Keratinocyte (primary cell): ENCODE measurements at regions not wholly inside any gene's neighbourhood (a gene's known extent, or its start where the extent isn't known, plus 50 kb on each side); places are given as distances from the start of the nearest gene placed in this dataset.

Source experiments
- DNase-seq: peaks from one replicate; pipeline ENCODE4 v3.0.0-alpha.2; 2011; ENCODE audit warnings: low read depth, missing footprints, low spot score
- FAIRE-seq: peaks from 2 replicates; lab custom pipeline; 2011; peaks lifted over from hg19 to GRCh38; lab: Jason Lieb, UNC
- H2AFZ ChIP-seq: 2 replicates; pipeline ENCODE4 v1.6.0; 2012; ENCODE audit warnings: low read length, control low read depth, inconsistent platforms; ENCODE audit not compliant: control insufficient read depth
- H3K27ac ChIP-seq: 2 replicates; pipeline ENCODE4 v1.5.1; 2011; ENCODE audit warnings: low read length; ENCODE audit not compliant: control insufficient read depth, insufficient read depth
- H3K27me3 ChIP-seq: 3 replicates; pipeline ENCODE4 v1.6.0; 2011; ENCODE audit warnings: low read length; ENCODE audit not compliant: control insufficient read depth, insufficient read depth; ENCODE audit errors: extremely low read depth
- H3K36me3 ChIP-seq, 2 experiments: 2 replicates in 1 of 2; 3 replicates in 1 of 2; pipeline ENCODE4 v1.5.1; 2011; ENCODE audit warnings: low read length in 2 of 2, mild to moderate bottlenecking in 1 of 2; ENCODE audit not compliant: control insufficient read depth in 2 of 2, insufficient read depth in 2 of 2; ENCODE audit errors: extremely low read depth in 1 of 2
- H3K4me1 ChIP-seq: 3 replicates; pipeline ENCODE4 v1.5.1; 2011; ENCODE audit warnings: low read length; ENCODE audit not compliant: control insufficient read depth, insufficient read depth; ENCODE audit errors: extremely low read depth
- H3K4me2 ChIP-seq: 3 replicates; pipeline ENCODE4 v1.6.0; 2011; ENCODE audit warnings: low read depth, low read length; ENCODE audit not compliant: control insufficient read depth, insufficient read depth; ENCODE audit errors: extremely low read depth
- H3K4me3 ChIP-seq, 3 experiments: fragments of 200-600 bp in 1 of 3; sonication (generic) in 1 of 3; 2 replicates in 2 of 3; 3 replicates in 1 of 3; pipeline ENCODE4 v1.5.1; 2011 to 2016; ENCODE audit warnings: low read length in 3 of 3, mild to moderate bottlenecking in 3 of 3, control low read depth in 2 of 3, inconsistent platforms in 1 of 3, low read depth in 1 of 3, mixed read lengths in 1 of 3, mixed run types in 1 of 3, moderate library complexity in 1 of 3; ENCODE audit not compliant: control insufficient read depth in 2 of 3, insufficient read depth in 2 of 3; ENCODE audit errors: extremely low read depth in 1 of 3
- H3K79me2 ChIP-seq: 2 replicates; pipeline ENCODE4 v1.6.0; 2012; ENCODE audit warnings: low read length; ENCODE audit not compliant: control insufficient read depth, insufficient read depth
- H3K9ac ChIP-seq: 3 replicates; pipeline ENCODE4 v1.6.0; 2011; ENCODE audit warnings: low read length; ENCODE audit not compliant: control insufficient read depth, insufficient read depth; ENCODE audit errors: extremely low read depth
- H3K9me1 ChIP-seq: 3 replicates; pipeline ENCODE4 v1.6.0; 2011; ENCODE audit warnings: low read length; ENCODE audit not compliant: control insufficient read depth, insufficient read depth; ENCODE audit errors: extremely low read depth
- H3K9me3 ChIP-seq: 2 replicates; pipeline ENCODE4 v1.5.1; 2012; ENCODE audit warnings: low read depth, low read length; ENCODE audit not compliant: control insufficient read depth
- H4K20me1 ChIP-seq: 3 replicates; pipeline ENCODE4 v1.6.0; 2011; ENCODE audit warnings: low read length; ENCODE audit not compliant: control insufficient read depth, insufficient read depth; ENCODE audit errors: extremely low read depth
- EZH2 ChIP-seq: IDR thresholded peaks from one replicate; pipeline ENCODE4 v1.6.1; 2012; ENCODE audit warnings: inconsistent platforms, mild to moderate bottlenecking, low read length, moderate library complexity
- dilution Hi-C: fragments of 300-500 bp; cut with MboI; formaldehyde crosslinking; loops from one replicate; pipeline ENCODE4 v1.7.0; 2020; ENCODE audit warnings: low sequenced_read_pairs; ENCODE audit not compliant: extremely low pct_ligation_motif_present
- TF ChIP-seq, protein P1 (sequence below), 3 experiments: IDR thresholded peaks in 1 of 3; conservative IDR thresholded peaks in 1 of 3; optimal IDR thresholded peaks in 1 of 3; 2 replicates in 2 of 3; 3 replicates in 1 of 3; pipeline versions ENCODE3 to v1.5.1; 2011; ENCODE audit warnings: low read length in 3 of 3, mild to moderate bottlenecking in 3 of 3, moderate library complexity in 2 of 3, control low read depth in 1 of 3, inconsistent platforms in 1 of 3; ENCODE audit not compliant: insufficient read depth in 2 of 3; ENCODE audit errors: extremely low read depth in 1 of 3

- Histone ChIP-seq H3K4me1 (no peaks in the 10 kb centered on the region), H3K36me3 (no peaks in the 10 kb centered on the region), H3K27me3 (no peaks in the 10 kb centered on the region), H3K27ac (no peak overlapping the region), H3K9me1 (no peaks in the 10 kb centered on the region), H4K20me1 (no peaks in the 10 kb centered on the region), H3K9me3 (no peaks in the 10 kb centered on the region), H3K4me3 (no peak overlapping the region), H3K4me2 (no peak overlapping the region), H3K79me2 (no peaks in the 10 kb centered on the region), H2AFZ (no peak overlapping the region), H3K9ac (no peak overlapping the region)
- dilution Hi-C loops: no loop called here
- no peak for DNase-seq
- TF ChIP-seq, protein P1, sequence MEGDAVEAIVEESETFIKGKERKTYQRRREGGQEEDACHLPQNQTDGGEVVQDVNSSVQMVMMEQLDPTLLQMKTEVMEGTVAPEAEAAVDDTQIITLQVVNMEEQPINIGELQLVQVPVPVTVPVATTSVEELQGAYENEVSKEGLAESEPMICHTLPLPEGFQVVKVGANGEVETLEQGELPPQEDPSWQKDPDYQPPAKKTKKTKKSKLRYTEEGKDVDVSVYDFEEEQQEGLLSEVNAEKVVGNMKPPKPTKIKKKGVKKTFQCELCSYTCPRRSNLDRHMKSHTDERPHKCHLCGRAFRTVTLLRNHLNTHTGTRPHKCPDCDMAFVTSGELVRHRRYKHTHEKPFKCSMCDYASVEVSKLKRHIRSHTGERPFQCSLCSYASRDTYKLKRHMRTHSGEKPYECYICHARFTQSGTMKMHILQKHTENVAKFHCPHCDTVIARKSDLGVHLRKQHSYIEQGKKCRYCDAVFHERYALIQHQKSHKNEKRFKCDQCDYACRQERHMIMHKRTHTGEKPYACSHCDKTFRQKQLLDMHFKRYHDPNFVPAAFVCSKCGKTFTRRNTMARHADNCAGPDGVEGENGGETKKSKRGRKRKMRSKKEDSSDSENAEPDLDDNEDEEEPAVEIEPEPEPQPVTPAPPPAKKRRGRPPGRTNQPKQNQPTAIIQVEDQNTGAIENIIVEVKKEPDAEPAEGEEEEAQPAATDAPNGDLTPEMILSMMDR (optimal IDR thresholded peaks at IDR 0.05 in 1 of 3, IDR thresholded peaks at IDR 0.05 in 1 of 3, conservative IDR thresholded peaks at IDR 0.05 in 1 of 3; ENCODE audit: extremely low read depth in 1 of 3, insufficient read depth in 2 of 3, low read length in 3 of 3): no peak
- no peak for TF ChIP-seq EZH2
- no peak for FAIRE-seq
These were observed 262.0 kb upstream of the TRPM3 start for GRCh38 chr9:71383308-71383940.

GRCh38 chr9:71368157-71368556 is 246.7 kb upstream of the TRPM3 start:
- TF ChIP-seq, protein P1 (optimal IDR thresholded peaks at IDR 0.05 in 1 of 3, IDR thresholded peaks at IDR 0.05 in 1 of 3, conservative IDR thresholded peaks at IDR 0.05 in 1 of 3; ENCODE audit: extremely low read depth in 1 of 3, insufficient read depth in 2 of 3, low read length in 3 of 3): no peak
- TF ChIP-seq EZH2: no peak

More at GRCh38 chr9:71368157-71368556, 246.7 kb upstream of the TRPM3 start:
- Histone ChIP-seq H3K9ac (no peak overlapping the region), H3K36me3 (no peaks in the 10 kb centered on the region), H3K4me3 (no peak overlapping the region), H3K9me3 (no peaks in the 10 kb centered on the region), H2AFZ (no peak overlapping the region), H3K27me3 (no peaks in the 10 kb centered on the region), H3K79me2 (no peaks in the 10 kb centered on the region), H3K27ac (no peak overlapping the region), H3K9me1 (no peaks in the 10 kb centered on the region), H3K4me2 (no peak overlapping the region), H4K20me1 (no peaks in the 10 kb centered on the region), H3K4me1 (no peaks in the 10 kb centered on the region)
- no peak for FAIRE-seq
- dilution Hi-C loops: no loop called here
- no peak for DNase-seq
